Endodermal cell (in vitro differentiated cells): ENCODE measurements at regions not wholly inside any gene's neighbourhood (a gene's known extent, or its start where the extent isn't known, plus 50 kb on each side); places are given as distances from the start of the nearest gene placed in this dataset.

Source experiments
- DNase-seq: peaks from one replicate; pipeline ENCODE4 v3.0.0-alpha.2; 2017
- H3K27ac ChIP-seq: 2 replicates; pipeline ENCODE4 v1.5.1; 2013; ENCODE audit warnings: mild to moderate bottlenecking, low read depth, low read length, moderate library complexity
- H3K27me3 ChIP-seq: 2 replicates; pipeline ENCODE4 v1.6.1; 2013; ENCODE audit warnings: mild to moderate bottlenecking, low read length, moderate library complexity; ENCODE audit not compliant: insufficient read depth, control insufficient read depth, poor library complexity, severe bottlenecking
- H3K36me3 ChIP-seq: 2 replicates; pipeline ENCODE4 v1.7.0; 2013; ENCODE audit warnings: mild to moderate bottlenecking, low read length, moderate library complexity; ENCODE audit not compliant: control insufficient read depth, insufficient read depth
- H3K4me1 ChIP-seq: one replicate; pipeline ENCODE4 v1.7.0; 2013; ENCODE audit warnings: low read length; ENCODE audit not compliant: control insufficient read depth, insufficient read depth
- H3K4me3 ChIP-seq: 2 replicates; pipeline ENCODE4 v1.5.1; 2013; ENCODE audit warnings: mild to moderate bottlenecking, low read length, moderate library complexity
- H3K9ac ChIP-seq: 2 replicates; pipeline ENCODE4 v1.6.1; 2013; ENCODE audit warnings: mild to moderate bottlenecking, low read length, moderate library complexity; ENCODE audit not compliant: poor library complexity, severe bottlenecking; ENCODE audit errors: extremely low read depth
- H3K9me3 ChIP-seq: 2 replicates; pipeline ENCODE4 v1.6.1; 2013; ENCODE audit warnings: mild to moderate bottlenecking, low read length, moderate library complexity; ENCODE audit not compliant: control insufficient read depth
- H3K27ac Mint-ChIP-seq: 2 replicates; pipeline ENCODE4 v1.8.0; 2020; ENCODE audit warnings: mixed read lengths
- H3K27me3 Mint-ChIP-seq: 2 replicates; pipeline ENCODE4 v1.8.0; 2021; ENCODE audit warnings: mild to moderate bottlenecking, mixed read lengths; ENCODE audit not compliant: insufficient read depth
- H3K36me3 Mint-ChIP-seq: 2 replicates; pipeline ENCODE4 v1.8.0; 2020; ENCODE audit warnings: low read depth, mixed read lengths
- H3K4me1 Mint-ChIP-seq: 2 replicates; pipeline ENCODE4 v1.8.0; 2020; ENCODE audit warnings: mixed read lengths
- H3K4me3 Mint-ChIP-seq: 2 replicates; pipeline ENCODE4 v1.8.0; 2020; ENCODE audit warnings: mild to moderate bottlenecking, moderate library complexity, mixed read lengths
- H3K9me3 Mint-ChIP-seq: 2 replicates; pipeline ENCODE4 v1.8.0; 2020; ENCODE audit warnings: mild to moderate bottlenecking, mixed read lengths
- CTCF ChIP-seq: fragments of 200-600 bp; sonication (generic); conservative IDR thresholded peaks from 2 replicates; pipeline ENCODE4 v1.5.0; 2021; ENCODE audit warnings: antibody characterized with exemption, mild to moderate bottlenecking
- WGBS, 2 experiments: methylation state at CpG; one replicate each; pipeline versions ENCODE4 v1.1.5 to v1.1.7; 2013; ENCODE audit warnings: missing lambda C conversion rate in 2 of 2, mixed read lengths in 1 of 2; ENCODE audit not compliant: insufficient coverage in 1 of 2, insufficient read length in 1 of 2; 5-methylcytosine and 5-hydroxymethylcytosine counted together

DNA sequence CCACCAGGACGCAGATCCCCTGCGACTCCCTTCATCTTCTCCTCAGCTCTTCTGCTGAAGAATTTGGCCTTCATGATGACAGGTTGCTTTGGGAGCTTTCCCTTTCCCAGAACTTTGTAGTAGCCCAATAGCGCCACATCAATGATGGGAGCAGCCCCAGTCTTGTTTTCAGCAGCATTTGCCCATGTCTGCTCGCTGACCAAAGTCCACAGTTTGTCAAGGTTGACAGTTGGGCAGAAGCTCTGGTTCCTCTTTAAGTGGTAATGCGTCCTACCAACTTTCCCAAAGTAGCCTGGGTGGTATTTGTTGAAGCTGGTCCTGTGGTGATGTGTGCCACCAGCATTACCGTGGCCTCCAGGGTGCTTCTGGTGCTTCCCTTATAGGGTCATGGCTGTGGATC is 62.2 kb downstream of the GCNT4 start:
- Mint-ChIP-seq H3K27ac (no peak overlapping the region), H3K27me3 (no peaks in the 10 kb centered on the region), H3K4me3 (no peak overlapping the region), H3K36me3 (peaks cover 2% of the 10 kb centered on the region), H3K9me3 (peaks cover 11% of the 10 kb centered on the region), H3K4me1 (peaks cover 10% of the 10 kb centered on the region)
- H3K27ac ChIP-seq = no peak overlapping the region
- DNase-seq = no peak
- H3K9ac ChIP-seq = no peak overlapping the region
- no peaks in the 10 kb centered on the region for H3K36me3 ChIP-seq
- peaks cover 10% of the 10 kb centered on the region for H3K9me3 ChIP-seq
- no peak for TF ChIP-seq CTCF
- peaks cover 5% of the 10 kb centered on the region for H3K4me1 ChIP-seq
- 92 to 95% methylated on average over 5 to 6 of the region's 6 CpGs for WGBS, 2 experiments
- no peaks in the 10 kb centered on the region for H3K27me3 ChIP-seq
- H3K4me3 ChIP-seq = no peak overlapping the region

DNA sequence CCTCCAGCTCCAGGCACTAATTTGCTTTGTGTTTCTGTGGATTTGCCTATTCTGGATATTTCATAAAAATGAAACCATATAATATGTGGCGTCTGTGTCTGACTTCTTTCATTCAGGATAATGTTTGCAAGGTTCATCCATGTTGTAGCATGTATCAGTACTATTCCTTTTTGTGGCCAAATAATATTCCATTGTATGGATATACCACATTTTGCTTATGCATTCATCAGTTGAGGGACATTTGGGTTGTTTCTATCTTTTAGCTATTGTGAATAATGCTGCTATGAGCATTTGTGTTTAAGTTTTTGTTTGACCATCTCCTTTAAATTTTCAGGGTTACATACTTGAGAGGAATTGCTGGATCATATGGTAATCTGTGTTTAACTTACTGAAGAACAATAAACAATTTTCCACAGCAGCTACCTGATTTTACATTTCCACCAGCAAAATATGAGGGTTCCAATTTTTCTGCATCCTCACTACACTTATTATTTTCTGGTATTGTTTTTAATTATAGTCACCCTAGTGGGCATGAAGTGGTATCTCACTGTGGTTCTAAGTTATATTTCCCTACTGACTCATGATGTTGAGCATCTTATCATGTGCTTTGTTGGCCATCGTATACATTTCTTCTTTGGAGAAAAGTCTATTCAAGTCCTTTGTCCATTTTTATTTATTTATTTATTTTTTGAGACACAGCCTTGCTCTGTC is 63.9 kb downstream of the GCNT4 start:
- Mint-ChIP-seq H3K27me3 (no peaks in the 10 kb centered on the region), H3K36me3 (peaks cover 2% of the 10 kb centered on the region), H3K9me3 (peaks cover 11% of the 10 kb centered on the region), H3K27ac (no peak overlapping the region), H3K4me1 (peaks cover 11% of the 10 kb centered on the region), H3K4me3 (no peak overlapping the region)
- no peak for DNase-seq
- H3K36me3 ChIP-seq = no peaks in the 10 kb centered on the region
- H3K4me3 ChIP-seq = no peak overlapping the region
- no peak overlapping the region for H3K27ac ChIP-seq
- 93 to 100% methylated on average over 2 of the region's 2 CpGs for WGBS, 2 experiments
- H3K9ac ChIP-seq = no peak overlapping the region
- H3K9me3 ChIP-seq = peaks cover 10% of the 10 kb centered on the region
- no peaks in the 10 kb centered on the region for H3K27me3 ChIP-seq
- H3K4me1 ChIP-seq = peaks cover under 1% of the 10 kb centered on the region
- TF ChIP-seq CTCF = peak; percentile 37

DNA sequence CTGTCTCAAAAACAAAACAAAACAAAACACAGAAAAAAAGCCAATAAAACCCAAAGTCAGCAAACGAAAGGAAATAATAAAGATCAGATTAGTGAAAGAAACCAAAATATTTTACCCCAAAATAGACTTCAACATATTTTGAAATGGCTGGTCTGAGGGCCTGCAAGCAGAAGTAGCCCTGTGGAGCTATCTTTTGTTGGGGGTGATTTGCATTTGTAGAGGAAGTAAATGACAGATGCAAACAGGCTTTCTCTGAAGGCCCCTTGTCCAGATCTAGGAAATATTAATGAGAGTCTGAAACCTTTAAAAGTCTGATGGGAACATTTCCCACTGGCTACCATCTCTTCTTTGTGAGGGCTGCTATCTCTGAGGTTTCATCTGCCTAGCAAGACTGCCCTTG is 74.0 kb downstream of the GCNT4 start:
- Mint-ChIP-seq H3K27me3 (no peaks in the 10 kb centered on the region), H3K27ac (no peak overlapping the region), H3K4me3 (no peak overlapping the region), H3K9me3 (peaks cover 16% of the 10 kb centered on the region), H3K36me3 (peaks cover 7% of the 10 kb centered on the region), H3K4me1 (peaks cover 7% of the 10 kb centered on the region)
- DNase-seq = no peak
- peaks cover 22% of the 10 kb centered on the region for H3K9me3 ChIP-seq
- no peaks in the 10 kb centered on the region for H3K36me3 ChIP-seq
- H3K4me1 ChIP-seq = no peaks in the 10 kb centered on the region
- TF ChIP-seq CTCF = no peak
- peak overlapping the region; percentile 58 for H3K27ac ChIP-seq
- no peak overlapping the region for H3K9ac ChIP-seq
- WGBS, 2 experiments = 100% methylated on average over 1 of the region's 1 CpG; no CpG with 5 or more reads in 1 of the 2 experiments
- no peak overlapping the region for H3K4me3 ChIP-seq
- H3K27me3 ChIP-seq = no peaks in the 10 kb centered on the region
